IPS-15b (cell line): ENCODE measurements at regions not wholly inside any gene's neighbourhood (a gene's known extent, or its start where the extent isn't known, plus 50 kb on each side); places are given as distances from the start of the nearest gene placed in this dataset.
"Not testable (repeated sequence)": the region's sequence is repeated elsewhere in the genome, so short reads cannot be mapped to it uniquely, and the experiment has no call there.

Experiments
- H3K27me3 ChIP-seq: one replicate; pipeline ENCODE4 v1.6.1; 2013; ENCODE audit warnings: low read length; ENCODE audit not compliant: control insufficient read depth, insufficient read depth
- H3K36me3 ChIP-seq: one replicate; pipeline ENCODE4 v1.6.1; 2013; ENCODE audit warnings: low read length; ENCODE audit not compliant: control insufficient read depth, insufficient read depth
- H3K4me1 ChIP-seq: one replicate; pipeline ENCODE4 v1.6.1; 2013; ENCODE audit warnings: mild to moderate bottlenecking, low read length; ENCODE audit not compliant: control insufficient read depth, insufficient read depth
- H3K4me3 ChIP-seq: one replicate; pipeline ENCODE4 v1.5.1; 2013; ENCODE audit warnings: low read depth, low read length
- H3K9ac ChIP-seq: one replicate; pipeline ENCODE4 v1.6.1; 2013; ENCODE audit warnings: low read depth, mild to moderate bottlenecking, low read length
- H3K9me3 ChIP-seq: one replicate; pipeline ENCODE4 v1.6.1; 2013; ENCODE audit warnings: mild to moderate bottlenecking, low read length; ENCODE audit not compliant: control insufficient read depth, insufficient read depth

DNA sequence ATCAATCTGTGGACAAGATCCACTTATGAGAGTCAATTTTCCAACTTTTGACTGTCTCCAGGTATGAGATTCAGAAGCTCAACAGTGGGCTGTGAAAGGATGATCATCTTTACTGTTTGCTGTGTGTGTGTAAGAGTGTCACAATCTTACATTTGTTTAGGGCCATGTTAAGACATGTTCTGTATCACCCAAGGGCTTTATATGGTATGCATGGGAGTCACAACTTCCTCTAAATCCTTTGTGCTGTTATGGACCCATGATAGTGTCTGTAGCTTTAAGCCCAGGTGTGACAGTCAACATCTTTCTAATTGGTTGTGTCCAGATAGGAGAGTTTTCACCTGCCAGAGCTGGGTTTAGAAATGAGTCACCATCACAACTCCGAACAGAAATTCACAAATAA, 70.2 kb downstream of the ZNF726 start:
- H3K4me1 ChIP-seq, H3K27me3 ChIP-seq, H3K4me3 ChIP-seq, H3K36me3 ChIP-seq, H3K9ac ChIP-seq: not testable (repeated sequence)
- peaks cover 25% of the 10 kb centered on the region for H3K9me3 ChIP-seq

DNA sequence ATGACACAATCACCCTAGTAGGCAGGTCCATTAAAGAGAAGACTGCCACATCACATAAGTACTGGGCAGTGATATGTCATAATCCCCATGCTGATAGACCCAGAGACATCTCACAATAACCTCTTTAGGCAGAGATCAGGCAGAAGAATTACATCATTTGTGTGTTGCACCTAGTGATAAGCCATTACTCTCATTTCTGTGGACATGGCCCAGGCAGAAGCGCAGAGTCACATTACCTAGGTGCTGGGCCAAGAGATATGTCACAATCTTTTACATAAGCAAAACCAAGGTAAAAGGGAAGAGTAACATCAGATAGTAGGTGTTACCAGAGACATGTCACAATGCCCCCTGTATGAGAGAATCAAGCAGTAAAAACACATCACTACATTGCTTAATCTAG, 71.9 kb downstream of the ZNF726 start:
- Histone ChIP-seq H3K36me3 (no peaks in the 10 kb centered on the region), H3K27me3 (no peaks in the 10 kb centered on the region), H3K4me3 (no peak overlapping the region), H3K9me3 (peaks cover 28% of the 10 kb centered on the region), H3K9ac (no peak overlapping the region), H3K4me1 (no peaks in the 10 kb centered on the region)

DNA sequence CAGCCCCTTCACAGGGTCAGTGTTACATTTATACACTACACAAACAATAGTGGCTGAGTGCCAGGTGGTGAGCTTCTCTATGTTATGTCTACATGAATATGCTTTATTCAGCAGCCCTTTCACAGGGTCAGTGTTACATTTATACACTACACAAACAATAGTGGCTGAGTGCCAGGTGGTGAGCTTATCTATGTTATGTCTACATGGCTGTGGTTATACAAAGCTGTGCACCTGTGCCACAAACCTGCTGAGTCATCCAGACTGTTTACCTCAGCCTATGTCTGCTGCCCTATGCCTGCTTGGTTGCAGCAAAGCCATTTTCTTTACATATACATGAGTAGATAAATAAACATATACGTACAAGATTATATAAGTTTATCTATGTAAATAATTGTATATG, 76.5 kb downstream of the ZNF726 start:
- H3K9me3 ChIP-seq, result peaks cover 18% of the 10 kb centered on the region
- no peak overlapping the region for H3K4me3 ChIP-seq
- no peaks in the 10 kb centered on the region for H3K27me3 ChIP-seq
- H3K36me3 ChIP-seq, result no peaks in the 10 kb centered on the region
- no peaks in the 10 kb centered on the region for H3K4me1 ChIP-seq
- no peak overlapping the region for H3K9ac ChIP-seq

DNA sequence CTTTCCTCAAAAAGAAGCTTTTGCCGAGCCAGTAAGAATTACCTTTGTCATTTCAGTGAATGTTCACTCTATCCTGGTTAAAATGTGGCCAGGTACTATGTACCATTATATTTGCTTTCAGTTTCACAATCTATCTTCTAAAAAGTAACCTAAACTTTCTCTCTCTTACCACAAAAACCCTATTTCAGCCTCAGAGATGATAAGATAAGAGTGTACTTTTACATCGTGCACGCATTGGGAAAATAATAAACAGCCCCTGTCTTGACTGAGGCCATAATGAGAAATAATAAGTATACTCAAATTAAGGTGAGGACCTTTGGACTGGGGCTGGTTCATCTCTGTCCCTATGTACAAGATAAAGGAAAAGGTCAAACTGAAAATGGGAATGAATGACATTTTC, 77.7 kb downstream of the ZNF726 start:
- H3K36me3 ChIP-seq, result no peaks in the 10 kb centered on the region
- peaks cover 20% of the 10 kb centered on the region for H3K9me3 ChIP-seq
- no peak overlapping the region for H3K9ac ChIP-seq
- no peak overlapping the region for H3K4me3 ChIP-seq
- no peaks in the 10 kb centered on the region for H3K4me1 ChIP-seq
- H3K27me3 ChIP-seq, result no peaks in the 10 kb centered on the region

DNA sequence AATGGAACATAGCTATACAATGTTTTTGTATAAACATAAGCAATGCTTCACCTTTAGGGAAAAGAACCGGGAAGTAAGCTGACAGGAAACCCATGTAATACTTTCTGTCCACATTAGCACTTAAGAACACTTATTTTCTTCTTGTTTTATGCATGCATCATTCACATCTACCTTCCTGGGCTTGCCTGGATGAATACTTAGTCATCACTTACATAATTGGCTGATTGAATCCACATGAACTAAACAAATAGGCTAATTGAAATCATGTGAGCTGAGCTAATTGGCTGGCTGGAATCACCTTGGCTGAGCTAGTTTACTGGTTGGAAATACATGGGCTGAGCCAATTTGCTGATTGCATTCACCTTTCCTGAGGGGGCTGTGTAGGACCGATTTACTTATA, 78.8 kb downstream of the ZNF726 start:
- Histone ChIP-seq H3K36me3 (no peaks in the 10 kb centered on the region), H3K9me3 (peaks cover 28% of the 10 kb centered on the region), H3K9ac (no peak overlapping the region)

DNA sequence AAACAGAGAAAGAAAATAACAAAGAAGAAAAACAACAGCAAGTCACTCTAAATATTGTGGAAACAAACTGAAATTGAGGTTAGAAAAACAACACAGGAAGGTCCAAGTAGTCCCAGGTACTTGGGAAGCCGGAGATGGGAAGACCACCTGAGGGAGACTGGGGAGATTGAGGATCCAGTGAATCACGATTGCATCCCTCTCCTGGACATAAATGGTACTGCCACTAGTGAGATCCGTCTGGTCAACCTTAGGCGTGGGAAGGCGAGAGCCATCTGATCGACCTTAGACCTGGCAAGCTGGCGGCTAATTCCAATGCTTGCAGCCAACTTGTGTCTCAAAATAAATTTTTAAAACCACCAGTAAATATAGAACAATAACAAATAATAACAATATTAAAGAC, 81.9 kb downstream of the ZNF726 start:
- H3K9ac ChIP-seq, result no peak overlapping the region
- H3K9me3 ChIP-seq, result peaks cover 23% of the 10 kb centered on the region
- H3K4me3 ChIP-seq, result no peak overlapping the region
- no peaks in the 10 kb centered on the region for H3K36me3 ChIP-seq
- H3K27me3 ChIP-seq, result no peaks in the 10 kb centered on the region
- no peaks in the 10 kb centered on the region for H3K4me1 ChIP-seq

More for the DNA sequence above, 78.8 kb downstream of the ZNF726 start:
- no peaks in the 10 kb centered on the region for H3K27me3 ChIP-seq
- H3K4me3 ChIP-seq, result no peak overlapping the region
- no peaks in the 10 kb centered on the region for H3K4me1 ChIP-seq

DNA sequence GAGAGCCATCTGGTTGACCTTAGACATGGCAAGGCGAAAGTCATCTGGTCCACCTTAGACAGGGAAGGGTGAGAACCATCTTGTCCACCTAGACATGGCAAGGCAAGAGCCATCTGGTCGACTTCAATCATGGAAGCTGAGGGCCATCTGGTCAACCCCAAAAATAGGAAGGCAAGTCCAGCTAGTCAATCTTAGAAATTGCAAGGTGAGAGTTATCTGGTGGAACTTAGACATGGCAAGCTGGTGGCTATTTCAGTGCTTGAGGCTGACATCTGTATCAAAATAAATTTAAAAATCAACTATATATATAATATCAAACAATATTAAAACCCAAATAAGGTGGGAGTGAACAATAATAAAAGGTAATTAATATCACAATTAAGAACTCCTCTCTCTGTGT, 83.9 kb downstream of the ZNF726 start:
- peaks cover 27% of the 10 kb centered on the region for H3K9me3 ChIP-seq
- no peaks in the 10 kb centered on the region for H3K27me3 ChIP-seq
- no peak overlapping the region for H3K9ac ChIP-seq
- no peaks in the 10 kb centered on the region for H3K36me3 ChIP-seq
- no peaks in the 10 kb centered on the region for H3K4me1 ChIP-seq
- H3K4me3 ChIP-seq, result no peak overlapping the region

DNA sequence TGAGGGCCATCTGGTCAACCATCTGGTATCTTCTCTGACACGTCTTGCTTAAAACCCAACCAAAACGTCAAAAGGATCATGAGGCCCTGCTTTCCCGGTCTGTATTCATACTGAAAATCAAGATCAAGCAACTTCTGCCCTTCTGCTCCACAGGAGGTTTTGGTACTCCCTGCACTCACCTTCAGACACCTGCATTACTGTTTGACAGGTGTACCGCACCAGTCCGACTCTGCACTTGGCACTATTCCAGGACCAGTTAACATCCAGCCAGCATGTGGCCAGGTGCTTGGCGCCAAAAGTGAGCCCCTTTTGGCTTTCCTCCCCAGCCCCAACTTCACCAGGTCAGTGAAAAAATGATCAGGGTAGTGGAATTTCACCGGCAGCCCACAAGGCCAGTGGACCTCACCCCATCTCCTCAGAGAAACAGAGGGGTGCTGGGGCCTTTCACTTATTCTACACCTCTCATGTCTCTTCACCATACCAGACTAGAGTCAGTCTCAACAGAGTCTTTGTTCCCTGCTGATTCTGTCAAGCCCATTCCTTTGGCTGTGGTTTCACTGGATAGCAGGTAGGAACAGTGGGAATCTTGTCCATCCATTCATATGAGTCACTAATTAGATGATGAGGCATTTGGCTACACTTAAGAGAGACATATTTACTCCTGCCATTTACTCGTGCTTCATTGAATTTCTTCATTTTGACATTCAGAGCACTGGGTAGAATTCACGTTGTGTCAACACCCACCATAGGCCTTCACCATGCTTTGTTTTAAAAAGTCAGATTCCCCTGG, 85.3 kb downstream of the ZNF726 start:
- Histone ChIP-seq H3K9ac (no peak overlapping the region), H3K4me1 (no peaks in the 10 kb centered on the region), H3K27me3 (no peaks in the 10 kb centered on the region), H3K9me3 (peaks cover 22% of the 10 kb centered on the region), H3K4me3 (no peak overlapping the region), H3K36me3 (no peaks in the 10 kb centered on the region)

DNA sequence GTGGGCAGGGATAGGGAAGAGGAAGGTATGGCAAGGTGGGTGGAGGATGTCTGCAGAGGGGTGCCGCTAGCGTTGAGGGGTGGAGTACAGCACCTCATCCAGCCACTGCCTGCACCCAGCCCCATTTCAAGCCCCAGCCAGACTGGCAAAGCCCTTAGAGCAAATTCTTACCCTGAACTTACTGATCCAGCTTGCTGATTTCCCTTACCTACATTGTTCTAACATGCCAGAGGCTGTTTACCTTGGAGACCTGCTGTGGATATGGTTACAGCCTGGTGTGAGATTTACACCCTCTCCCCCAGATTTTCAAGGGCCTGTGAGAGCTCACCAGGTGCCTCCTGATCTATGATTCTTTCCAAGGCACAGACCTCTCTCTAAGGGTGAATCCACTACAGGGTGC, 86.0 kb downstream of the ZNF726 start:
- Histone ChIP-seq H3K4me1 (no peaks in the 10 kb centered on the region), H3K9ac (no peak overlapping the region), H3K4me3 (no peak overlapping the region), H3K36me3 (no peaks in the 10 kb centered on the region), H3K27me3 (no peaks in the 10 kb centered on the region), H3K9me3 (peaks cover 22% of the 10 kb centered on the region)

DNA sequence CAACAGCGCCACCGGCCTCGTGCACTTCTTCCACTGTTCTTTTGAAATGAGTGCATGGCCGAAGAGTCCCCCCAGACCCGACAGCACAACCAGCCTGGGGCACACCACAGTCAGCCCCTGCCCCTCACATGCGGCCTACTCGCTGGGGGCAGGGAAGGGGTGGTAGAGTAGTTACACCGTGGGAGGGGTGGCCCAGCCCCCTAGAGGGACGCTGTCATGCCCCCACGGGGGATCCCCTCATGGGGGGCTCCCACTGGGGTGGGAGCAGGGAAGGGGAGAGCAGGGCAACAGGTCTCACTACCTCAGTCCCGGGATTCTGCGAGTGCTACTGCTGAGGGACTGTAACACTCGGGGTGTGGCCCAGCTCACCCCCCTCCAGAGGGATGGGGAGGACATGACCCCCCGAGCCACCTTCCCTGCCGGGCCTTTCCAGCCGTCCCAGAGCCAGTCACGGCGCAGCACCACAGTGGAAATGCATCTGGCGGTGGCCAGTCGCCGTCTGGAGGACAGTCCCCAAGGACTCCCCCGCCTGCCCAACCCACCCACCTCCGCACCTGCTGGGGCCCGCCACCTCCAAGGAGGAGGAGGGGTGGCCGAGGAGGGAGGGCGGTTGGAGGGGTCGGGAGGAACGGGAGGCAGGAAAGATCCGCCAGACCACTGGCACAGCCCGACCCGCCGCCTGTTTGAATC, 84.6 kb upstream of the ZNF254 start:
- Histone ChIP-seq H3K9me3 (peaks cover 19% of the 10 kb centered on the region), H3K4me1 (no peaks in the 10 kb centered on the region), H3K27me3 (no peaks in the 10 kb centered on the region), H3K36me3 (no peaks in the 10 kb centered on the region), H3K9ac (no peak overlapping the region), H3K4me3 (no peak overlapping the region)

DNA sequence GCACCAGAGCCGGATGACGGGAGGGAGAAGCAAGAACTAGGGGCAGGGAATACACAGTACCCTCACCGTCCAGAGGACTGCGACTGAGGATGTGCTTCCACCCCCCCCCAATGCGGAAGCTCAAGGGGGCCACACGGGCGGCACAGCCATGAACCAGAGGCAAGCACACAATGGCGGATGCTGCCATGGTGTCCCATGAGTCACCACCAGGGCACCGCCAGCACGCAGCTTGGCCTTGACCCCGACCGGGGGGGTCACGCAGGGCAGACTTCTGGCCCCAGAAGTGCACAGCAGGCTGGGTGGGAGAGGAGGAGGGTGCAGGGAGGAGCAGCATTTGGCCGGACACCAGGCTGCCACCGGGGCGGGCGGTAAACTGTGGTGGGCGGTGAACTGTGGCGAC, 83.5 kb upstream of the ZNF254 start:
- Histone ChIP-seq H3K27me3 (no peaks in the 10 kb centered on the region), H3K36me3 (no peaks in the 10 kb centered on the region), H3K9ac (no peak overlapping the region), H3K4me1 (no peaks in the 10 kb centered on the region), H3K4me3 (no peak overlapping the region), H3K9me3 (peaks cover 9% of the 10 kb centered on the region)

DNA sequence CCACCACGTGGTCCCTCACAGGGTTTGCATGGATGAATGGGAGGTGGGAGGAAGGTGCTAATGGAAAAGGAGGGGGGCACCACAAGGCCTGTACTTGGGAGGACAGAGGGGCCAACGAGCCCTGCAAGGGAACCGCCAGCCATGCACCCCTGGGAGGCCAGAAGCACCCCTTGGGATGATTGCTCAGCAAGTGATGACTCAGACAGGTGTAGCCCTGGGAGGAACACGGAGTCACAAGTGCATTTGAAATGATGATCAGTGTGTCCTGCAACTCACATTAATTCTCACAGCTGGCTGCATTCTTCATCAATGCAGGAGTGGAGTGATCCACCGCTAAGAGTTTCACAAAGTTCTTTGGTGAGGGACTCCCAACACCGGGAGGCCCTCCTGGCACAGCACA, 82.8 kb upstream of the ZNF254 start:
- Histone ChIP-seq H3K9ac (no peak overlapping the region), H3K4me1 (no peaks in the 10 kb centered on the region), H3K27me3 (no peaks in the 10 kb centered on the region), H3K9me3 (peaks cover 9% of the 10 kb centered on the region), H3K4me3 (no peak overlapping the region), H3K36me3 (no peaks in the 10 kb centered on the region)
